Natural killer cell (primary cell): ENCODE measurements at regions not wholly inside any gene's neighbourhood (a gene's known extent, or its start where the extent isn't known, plus 50 kb on each side); places are given as distances from the start of the nearest gene placed in this dataset.

Source experiments
- ATAC-seq, 3 donors: fragments of 150-1000 bp in 2 of 3; fragments of 200-7000 bp in 1 of 3; cut with Tn5 transposase; 1 replicate in 1 of 3; 2 replicates in 2 of 3; pipeline ENCODE4 v1.10.0; 2021; ENCODE audit warnings: mild to moderate bottlenecking in 2 of 3, moderate library complexity in 2 of 3
- DNase-seq, 2 donors: peaks; one replicate each; pipeline versions ENCODE4 v3.0.0 to v3.0.0-alpha.2; 2013 to 2021; ENCODE audit warnings: mixed read lengths in 1 of 2
- H3K27ac ChIP-seq: one replicate; pipeline ENCODE4 v1.5.1; 2013; ENCODE audit warnings: mild to moderate bottlenecking, low read length
- H3K27me3 ChIP-seq: one replicate; pipeline ENCODE4 v1.6.1; 2013; ENCODE audit warnings: low read length; ENCODE audit not compliant: control insufficient read depth, insufficient read depth
- H3K36me3 ChIP-seq: one replicate; pipeline ENCODE4 v1.6.1; 2013; ENCODE audit warnings: low read length; ENCODE audit not compliant: control insufficient read depth, insufficient read depth
- H3K4me1 ChIP-seq: one replicate; pipeline ENCODE4 v1.6.1; 2013; ENCODE audit warnings: low read length; ENCODE audit not compliant: control insufficient read depth, insufficient read depth
- H3K4me3 ChIP-seq: one replicate; pipeline ENCODE4 v1.5.1; 2013; ENCODE audit warnings: low read length
- H3K9me3 ChIP-seq: one replicate; pipeline ENCODE4 v1.6.1; 2013; ENCODE audit warnings: low read length; ENCODE audit not compliant: control insufficient read depth, insufficient read depth
- H3K27ac Mint-ChIP-seq, 2 donors: one replicate each; pipeline ENCODE4 v1.8.0; 2022; ENCODE audit warnings: mild to moderate bottlenecking in 2 of 2, mixed read lengths in 2 of 2, moderate library complexity in 1 of 2
- H3K27me3 Mint-ChIP-seq, 2 donors: one replicate each; pipeline ENCODE4 v1.8.0; 2022; ENCODE audit warnings: low read depth in 2 of 2, mixed read lengths in 2 of 2
- H3K36me3 Mint-ChIP-seq: one replicate; pipeline ENCODE4 v1.8.0; 2022; ENCODE audit warnings: mixed read lengths
- H3K4me1 Mint-ChIP-seq, 2 donors: one replicate each; pipeline ENCODE4 v1.8.0; 2022; ENCODE audit warnings: mixed read lengths in 2 of 2
- H3K4me3 Mint-ChIP-seq: one replicate; pipeline ENCODE4 v1.8.0; 2022; ENCODE audit warnings: mild to moderate bottlenecking, moderate library complexity, mixed read lengths
- H3K9me3 Mint-ChIP-seq, 2 donors: one replicate each; pipeline ENCODE4 v1.8.0; 2022; ENCODE audit warnings: mixed read lengths in 2 of 2
- CTCF ChIP-seq: fragments of 200-600 bp; IDR thresholded peaks from one replicate; pipeline ENCODE4 v1.8.0; 2022; ENCODE audit warnings: antibody characterized with exemption
- WGBS: methylation state at CpG from one replicate; pipeline ENCODE4 v1.1.7; 2013; ENCODE audit warnings: missing lambda C conversion rate; ENCODE audit not compliant: insufficient coverage; 5-methylcytosine and 5-hydroxymethylcytosine counted together
- intact Hi-C: fragments of 100-400 bp; cut with micrococcal nuclease; formaldehyde crosslinking; loops from one replicate; pipeline ENCODE4 v1.14.2; 2022

- Histone ChIP-seq H3K4me1 (no peaks in the 10 kb centered on the region), H3K27ac (no peak overlapping the region), H3K9me3 (no peaks in the 10 kb centered on the region), H3K4me3 (no peak overlapping the region), H3K36me3 (no peaks in the 10 kb centered on the region), H3K27me3 (no peaks in the 10 kb centered on the region)
- H3K4me1 Mint-ChIP-seq: no peaks in the 10 kb centered on the region
- no peak for ATAC-seq
- intact Hi-C loops: no loop called here
- H3K36me3 Mint-ChIP-seq: no peaks in the 10 kb centered on the region
- H3K27ac Mint-ChIP-seq: no peak overlapping the region
- no peak for TF ChIP-seq CTCF
- H3K9me3 Mint-ChIP-seq: peaks cover 10 to 16% of the 10 kb centered on the region in 2 donors
- WGBS: 90% methylated on average over 2 of the region's 3 CpGs
- H3K27me3 Mint-ChIP-seq: no peaks in the 10 kb centered on the region
- no peak overlapping the region for H3K4me3 Mint-ChIP-seq
- no peak for DNase-seq
Observed at GRCh38 chr1:238611406-238611805, 720.7 kb upstream of the ZP4 start.

- no peak for TF ChIP-seq CTCF
- WGBS: 71% methylated on average over 4 of the region's 5 CpGs
- H3K36me3 ChIP-seq: no peaks in the 10 kb centered on the region
- Mint-ChIP-seq H3K4me1 (no peaks in the 10 kb centered on the region), H3K4me3 (no peak overlapping the region), H3K27ac (no peak overlapping the region), H3K27me3 (no peaks in the 10 kb centered on the region), H3K9me3 (peaks cover 5 to 12% of the 10 kb centered on the region in 2 donors), H3K36me3 (no peaks in the 10 kb centered on the region)
- DNase-seq (no peak), ATAC-seq (no peak)
- no peaks in the 10 kb centered on the region for H3K9me3 ChIP-seq
- H3K27ac ChIP-seq: no peak overlapping the region
- H3K27me3 ChIP-seq: no peaks in the 10 kb centered on the region
- H3K4me1 ChIP-seq: no peaks in the 10 kb centered on the region
- intact Hi-C loops: no loop called here
- H3K4me3 ChIP-seq: no peak overlapping the region
Observed at GRCh38 chr1:238608144-238608543, 717.4 kb upstream of the ZP4 start.

- no peak for DNase-seq
- Histone ChIP-seq H3K27ac (no peak overlapping the region), H3K27me3 (no peaks in the 10 kb centered on the region), H3K9me3 (no peaks in the 10 kb centered on the region), H3K4me3 (no peak overlapping the region), H3K4me1 (no peaks in the 10 kb centered on the region), H3K36me3 (no peaks in the 10 kb centered on the region)
- no peak for ATAC-seq
- TF ChIP-seq CTCF: no peak
- H3K27ac Mint-ChIP-seq: no peak overlapping the region
- H3K9me3 Mint-ChIP-seq: peaks cover 3 to 12% of the 10 kb centered on the region in 2 donors
- no peaks in the 10 kb centered on the region for H3K4me1 Mint-ChIP-seq
- WGBS: 15% methylated on average over 2 of the region's 4 CpGs
- no peaks in the 10 kb centered on the region for H3K27me3 Mint-ChIP-seq
- intact Hi-C loops: no loop called here
- H3K4me3 Mint-ChIP-seq: no peak overlapping the region
- H3K36me3 Mint-ChIP-seq: no peaks in the 10 kb centered on the region
Observed at GRCh38 chr1:238606896-238607295, 716.2 kb upstream of the ZP4 start.

- DNase-seq: no peak
- no peaks in the 10 kb centered on the region for H3K36me3 Mint-ChIP-seq
- no peak overlapping the region for H3K4me3 Mint-ChIP-seq
- no peaks in the 10 kb centered on the region for H3K27me3 ChIP-seq
- 31% methylated on average over 1 of the region's 2 CpGs for WGBS
- TF ChIP-seq CTCF: no peak
- H3K4me1 ChIP-seq: no peaks in the 10 kb centered on the region
- H3K36me3 ChIP-seq: no peaks in the 10 kb centered on the region
- intact Hi-C loops: no loop called here
- peaks cover 4 to 11% of the 10 kb centered on the region in 2 donors for H3K9me3 Mint-ChIP-seq
- no peak overlapping the region for H3K27ac Mint-ChIP-seq
- no peak overlapping the region for H3K4me3 ChIP-seq
- no peak overlapping the region for H3K27ac ChIP-seq
- no peak for ATAC-seq
- no peaks in the 10 kb centered on the region for H3K4me1 Mint-ChIP-seq
- H3K9me3 ChIP-seq: no peaks in the 10 kb centered on the region
- H3K27me3 Mint-ChIP-seq: no peaks in the 10 kb centered on the region
Observed at GRCh38 chr1:238606457-238606856, 715.7 kb upstream of the ZP4 start.
